Activated CD4-positive, alpha-beta T cell treated with anti-CD3 and anti-CD28 coated beads, Interleukin-2, amount 50 U/mL, for 24 hours (primary cell): ENCODE measurements at regions not wholly inside any gene's neighbourhood (a gene's known extent, or its start where the extent isn't known, plus 50 kb on each side); places are given as distances from the start of the nearest gene placed in this dataset.
A peak's percentile ranks its signal among the peaks of the same experiment; 100 is the strongest.

Experiments used
- DNase-seq, 2 donors: peaks; one replicate each; pipeline ENCODE4 v3.0.0-alpha.2; 2020; ENCODE audit warnings: low read depth in 1 of 2, low spot score in 1 of 2

GRCh38 chr12:77362509-77363210, 297.3 kb upstream of the E2F7 start:
- no peak for DNase-seq

GRCh38 chr12:77357655-77358054, 292.3 kb upstream of the E2F7 start:
- DNase-seq = no peak

GRCh38 chr12:77354766-77355362, 289.5 kb upstream of the E2F7 start:
- DNase-seq = no peak

- DNase-seq = no peak
Measured at GRCh38 chr12:77352946-77353345, 287.6 kb upstream of the E2F7 start.

GRCh38 chr12:77351860-77352259, 286.5 kb upstream of the E2F7 start:
- DNase-seq = no peak

- DNase-seq = no peak
Measured at GRCh38 chr12:77349689-77350370, 284.5 kb upstream of the E2F7 start.

- DNase-seq = no peak
Measured at GRCh38 chr12:77347017-77347416, 281.6 kb upstream of the E2F7 start.

- DNase-seq = no peak
Measured at GRCh38 chr12:77345336-77345735, 280.0 kb upstream of the E2F7 start.

- DNase-seq = no peak
Measured at GRCh38 chr12:77344651-77345050, 279.3 kb upstream of the E2F7 start.

- DNase-seq = no peak
Measured at GRCh38 chr12:77343291-77343690, 277.9 kb upstream of the E2F7 start.

- no peak for DNase-seq
Measured at GRCh38 chr12:77342253-77342652, 276.9 kb upstream of the E2F7 start.

- DNase-seq = no peak
Measured at GRCh38 chr12:77339610-77340009, 274.2 kb upstream of the E2F7 start.

GRCh38 chr12:77337362-77337761, 272.0 kb upstream of the E2F7 start:
- no peak for DNase-seq

GRCh38 chr12:77334806-77335205, 269.4 kb upstream of the E2F7 start:
- no peak for DNase-seq

GRCh38 chr12:77328326-77328725, 263.0 kb upstream of the E2F7 start:
- DNase-seq = no peak

GRCh38 chr12:77325511-77326236, 260.3 kb upstream of the E2F7 start:
- DNase-seq = no peak

- peak in 1 of 2 donors; percentile 0 for DNase-seq
Measured at GRCh38 chr12:77324763-77325468, 259.5 kb upstream of the E2F7 start.

GRCh38 chr12:77324416-77324762, 259.0 kb upstream of the E2F7 start:
- DNase-seq = no peak

GRCh38 chr12:77323788-77324415, 258.5 kb upstream of the E2F7 start:
- DNase-seq = no peak

GRCh38 chr12:77319166-77319565, 253.8 kb upstream of the E2F7 start:
- no peak for DNase-seq

GRCh38 chr12:77315407-77315806, 250.0 kb upstream of the E2F7 start:
- no peak for DNase-seq
